GM06990 (cell line): ENCODE measurements at regions not wholly inside any gene's neighbourhood (a gene's known extent, or its start where the extent isn't known, plus 50 kb on each side); places are given as distances from the start of the nearest gene placed in this dataset.

Experiments used
- DNase-seq: peaks from one replicate; pipeline ENCODE4 v3.0.0-alpha.2; 2011; ENCODE audit not compliant: insufficient read length; ENCODE audit errors: extremely low read depth
- H3K27me3 ChIP-seq: replicated peaks from 2 replicates; pipeline ENCODE4 v1.6.0; 2011; ENCODE audit warnings: low read length; ENCODE audit not compliant: control insufficient read depth, insufficient read depth
- H3K36me3 ChIP-seq: 2 replicates; pipeline ENCODE4 v1.5.1; 2011; ENCODE audit warnings: low read length; ENCODE audit not compliant: control insufficient read depth, insufficient read depth
- H3K4me3 ChIP-seq: replicated peaks from 2 replicates; pipeline ENCODE4 v1.5.1; 2011; ENCODE audit warnings: low read depth, mild to moderate bottlenecking, control low read depth, low read length
- CTCF ChIP-seq: IDR thresholded peaks from 2 replicates; pipeline ENCODE4 v1.5.1; 2011; ENCODE audit warnings: low read length, control low read depth, mild to moderate bottlenecking, inconsistent platforms; ENCODE audit not compliant: insufficient read depth, poor library complexity, severe bottlenecking

- H3K36me3 ChIP-seq = no peaks in the 10 kb centered on the region
- no peak overlapping the region for H3K4me3 ChIP-seq
- no peak for DNase-seq
- H3K27me3 ChIP-seq = no peaks in the 10 kb centered on the region
- TF ChIP-seq CTCF = no peak
Observed at GRCh38 chr3:18250991-18251390, 174.1 kb downstream of the SATB1 start.

GRCh38 chr3:18249126-18249525 lies 176.0 kb downstream of the SATB1 start:
- H3K4me3 ChIP-seq = no peak overlapping the region

GRCh38 chr3:18247776-18248310 lies 177.3 kb downstream of the SATB1 start:
- no peak for TF ChIP-seq CTCF
- DNase-seq = no peak
- H3K36me3 ChIP-seq = no peaks in the 10 kb centered on the region

More at GRCh38 chr3:18249126-18249525, 176.0 kb downstream of the SATB1 start:
- no peak for DNase-seq
- Histone ChIP-seq H3K36me3 (no peaks in the 10 kb centered on the region), H3K27me3 (no peaks in the 10 kb centered on the region)
- no peak for TF ChIP-seq CTCF

GRCh38 chr3:18247139-18247695 lies 177.9 kb downstream of the SATB1 start:
- no peak for TF ChIP-seq CTCF
- DNase-seq = no peak
- no peaks in the 10 kb centered on the region for H3K27me3 ChIP-seq
- H3K36me3 ChIP-seq = no peaks in the 10 kb centered on the region
- H3K4me3 ChIP-seq = no peak overlapping the region

More at GRCh38 chr3:18247776-18248310, 177.3 kb downstream of the SATB1 start:
- Histone ChIP-seq H3K4me3 (no peak overlapping the region), H3K27me3 (no peaks in the 10 kb centered on the region)

GRCh38 chr3:18246336-18247060 lies 178.6 kb downstream of the SATB1 start:
- Histone ChIP-seq H3K4me3 (no peak overlapping the region), H3K27me3 (no peaks in the 10 kb centered on the region), H3K36me3 (no peaks in the 10 kb centered on the region)
- no peak for TF ChIP-seq CTCF
- no peak for DNase-seq
